GM12872 (cell line): ENCODE measurements at regions not wholly inside any gene's neighbourhood (a gene's known extent, or its start where the extent isn't known, plus 50 kb on each side); places are given as distances from the start of the nearest gene placed in this dataset.

Experiments used
- TF ChIP-seq, protein P1 (sequence below): IDR thresholded peaks from 3 replicates; pipeline ENCODE4 v1.5.1; 2011; ENCODE audit warnings: low read depth, mild to moderate bottlenecking, low read length, moderate library complexity; ENCODE audit not compliant: insufficient read depth

DNA sequence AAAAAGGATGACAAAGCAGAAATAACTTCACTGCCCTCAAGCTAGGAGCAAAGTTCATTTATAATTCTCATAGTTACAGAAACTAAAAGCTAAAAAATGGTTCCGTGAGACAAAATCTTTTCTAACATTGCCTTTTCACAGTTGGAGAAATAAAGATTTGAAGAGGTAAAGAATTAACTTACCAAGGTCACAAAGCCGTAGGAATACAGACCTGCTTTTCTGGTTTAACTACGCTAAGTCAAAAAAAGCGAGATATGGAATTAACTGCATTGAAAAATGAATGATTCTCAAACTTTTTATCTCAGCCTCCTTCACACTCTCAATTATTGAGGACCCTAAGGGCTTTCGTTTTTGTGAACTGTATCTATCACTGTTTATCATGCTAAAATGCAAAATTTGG is 95.3 kb downstream of the SLC17A6 start:
- TF ChIP-seq, protein P1, sequence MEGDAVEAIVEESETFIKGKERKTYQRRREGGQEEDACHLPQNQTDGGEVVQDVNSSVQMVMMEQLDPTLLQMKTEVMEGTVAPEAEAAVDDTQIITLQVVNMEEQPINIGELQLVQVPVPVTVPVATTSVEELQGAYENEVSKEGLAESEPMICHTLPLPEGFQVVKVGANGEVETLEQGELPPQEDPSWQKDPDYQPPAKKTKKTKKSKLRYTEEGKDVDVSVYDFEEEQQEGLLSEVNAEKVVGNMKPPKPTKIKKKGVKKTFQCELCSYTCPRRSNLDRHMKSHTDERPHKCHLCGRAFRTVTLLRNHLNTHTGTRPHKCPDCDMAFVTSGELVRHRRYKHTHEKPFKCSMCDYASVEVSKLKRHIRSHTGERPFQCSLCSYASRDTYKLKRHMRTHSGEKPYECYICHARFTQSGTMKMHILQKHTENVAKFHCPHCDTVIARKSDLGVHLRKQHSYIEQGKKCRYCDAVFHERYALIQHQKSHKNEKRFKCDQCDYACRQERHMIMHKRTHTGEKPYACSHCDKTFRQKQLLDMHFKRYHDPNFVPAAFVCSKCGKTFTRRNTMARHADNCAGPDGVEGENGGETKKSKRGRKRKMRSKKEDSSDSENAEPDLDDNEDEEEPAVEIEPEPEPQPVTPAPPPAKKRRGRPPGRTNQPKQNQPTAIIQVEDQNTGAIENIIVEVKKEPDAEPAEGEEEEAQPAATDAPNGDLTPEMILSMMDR: no peak

DNA sequence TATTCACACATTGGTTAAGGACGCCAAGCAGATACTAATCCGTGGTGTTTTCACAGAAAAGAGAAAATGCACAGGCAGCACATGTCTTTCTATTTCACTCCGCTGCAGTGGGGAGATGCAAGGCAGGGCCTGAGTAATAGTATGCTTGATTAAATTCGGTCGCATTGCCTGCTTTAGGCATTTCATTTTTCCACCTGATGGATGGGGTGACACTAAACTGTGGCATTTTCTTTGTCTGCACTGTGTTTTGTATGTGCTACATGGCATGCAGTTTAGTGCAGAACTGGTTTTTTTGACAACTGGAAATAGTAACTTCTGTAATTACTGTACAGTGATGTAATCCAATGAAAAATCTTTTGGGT is 94.9 kb downstream of the SLC17A6 start:
- TF ChIP-seq, protein P1: no peak

- TF ChIP-seq, protein P1: no peak
Observed at GRCh38 chr11:22432291-22433093, 94.3 kb downstream of the SLC17A6 start.

DNA sequence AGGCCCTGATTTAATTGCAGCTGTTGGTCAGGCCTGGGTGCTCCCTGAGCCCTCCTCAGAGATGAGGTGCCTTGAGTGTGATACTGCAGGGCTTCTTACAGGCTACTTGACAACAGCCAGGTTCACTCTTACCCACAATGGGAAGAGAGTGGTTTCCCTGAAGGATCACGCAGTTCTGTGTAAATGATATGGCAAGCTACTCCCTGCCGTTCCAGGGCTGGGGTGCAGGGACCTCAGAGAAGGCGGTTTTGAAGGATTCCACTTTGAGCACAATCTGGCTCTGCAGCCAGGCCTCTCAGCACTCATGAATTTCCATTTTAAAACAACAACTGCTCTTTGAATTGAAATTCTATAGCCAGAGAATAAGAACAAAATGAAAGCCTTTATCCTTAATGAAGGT is 92.9 kb downstream of the SLC17A6 start:
- TF ChIP-seq, protein P1: no peak

DNA sequence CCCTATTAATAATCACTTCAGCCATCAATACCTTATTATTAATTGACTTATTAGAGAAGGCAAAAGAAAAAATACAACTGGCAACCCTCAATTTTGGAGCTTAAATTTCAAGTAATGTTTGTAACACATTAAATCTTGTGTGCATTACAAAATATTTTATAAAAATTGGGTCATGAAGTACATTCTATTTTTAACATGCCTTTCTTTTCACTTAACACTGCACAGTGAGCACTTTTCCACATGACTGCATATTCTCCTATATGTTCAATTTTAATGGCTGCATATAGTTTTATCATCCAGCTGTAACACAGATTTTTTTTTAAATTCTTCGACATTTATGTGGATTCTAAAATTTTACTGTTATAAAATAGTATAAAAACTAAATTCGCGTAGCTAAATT is 92.5 kb downstream of the SLC17A6 start:
- TF ChIP-seq, protein P1: no peak

DNA sequence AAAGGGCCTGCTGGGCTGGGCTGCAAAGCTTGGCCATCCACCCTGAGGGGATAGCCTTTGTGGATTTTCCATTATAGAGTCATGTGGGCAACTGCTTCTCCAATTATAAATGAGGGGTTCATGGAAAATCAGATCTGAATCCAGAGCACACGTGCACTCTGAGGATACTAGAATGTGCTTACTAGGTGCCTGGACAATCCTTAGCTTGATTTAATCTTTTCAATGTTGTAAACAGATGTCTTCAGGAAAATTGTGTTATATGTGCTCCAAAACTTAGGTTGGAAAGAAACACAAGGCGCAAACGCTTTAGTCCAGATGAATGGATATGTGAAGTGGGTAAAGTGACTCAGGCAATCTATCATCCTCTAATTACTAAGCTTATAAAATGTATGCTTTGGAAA is 92.0 kb downstream of the SLC17A6 start:
- TF ChIP-seq, protein P1: no peak
